GM12891 (cell line): ENCODE measurements at regions not wholly inside any gene's neighbourhood (a gene's known extent, or its start where the extent isn't known, plus 50 kb on each side); places are given as distances from the start of the nearest gene placed in this dataset.
A peak's percentile ranks its signal among the peaks of the same experiment; 100 is the strongest.
"Not testable (repeated sequence)": the region's sequence is repeated elsewhere in the genome, so short reads cannot be mapped to it uniquely, and the experiment has no call there.

ENCODE experiments used
- DNase-seq: peaks from one replicate; pipeline ENCODE4 v3.0.0; 2011; ENCODE audit warnings: low spot score; ENCODE audit not compliant: insufficient read length
- FAIRE-seq: peaks from 2 replicates; lab custom pipeline; 2011; peaks lifted over from hg19 to GRCh38; lab: Jason Lieb, UNC
- PAX5 ChIP-seq: IDR thresholded peaks from 2 replicates; pipeline ENCODE4 v1.6.1; 2011; ENCODE audit warnings: low read length, moderate library complexity, mild to moderate bottlenecking; ENCODE audit not compliant: insufficient read depth, severe bottlenecking
- POLR2A ChIP-seq: IDR thresholded peaks from 2 replicates; pipeline ENCODE4 v1.6.1; 2011; ENCODE audit warnings: low read depth, low read length, control low read depth
- POLR2AphosphoS5 ChIP-seq: IDR thresholded peaks from 2 replicates; pipeline ENCODE4 v1.6.1; 2011; ENCODE audit warnings: low read depth, low read length, control low read depth
- POU2F2 ChIP-seq: IDR thresholded peaks from 2 replicates; pipeline ENCODE4 v1.6.1; 2011; ENCODE audit warnings: low read depth, mild to moderate bottlenecking, control low read depth, low read length, moderate library complexity
- SPI1 ChIP-seq: IDR thresholded peaks from 2 replicates; pipeline ENCODE4 v1.6.1; 2011; ENCODE audit warnings: low read depth, low read length, control low read depth
- TAF1 ChIP-seq: IDR thresholded peaks from 2 replicates; pipeline ENCODE4 v1.6.1; 2011; ENCODE audit warnings: low read depth, low read length, control low read depth

GRCh38 chr2:55124682-55125081, 74.4 kb upstream of the RTN4 start:
- DNase-seq, FAIRE-seq: not testable (repeated sequence)

GRCh38 chr2:55123851-55124269, 73.6 kb upstream of the RTN4 start:
- TF ChIP-seq TAF1 (no peak), POU2F2 (no peak), POLR2A (no peak), PAX5 (no peak), POLR2AphosphoS5 (no peak), SPI1 (no peak)
- FAIRE-seq = no peak
- no peak for DNase-seq

DNA sequence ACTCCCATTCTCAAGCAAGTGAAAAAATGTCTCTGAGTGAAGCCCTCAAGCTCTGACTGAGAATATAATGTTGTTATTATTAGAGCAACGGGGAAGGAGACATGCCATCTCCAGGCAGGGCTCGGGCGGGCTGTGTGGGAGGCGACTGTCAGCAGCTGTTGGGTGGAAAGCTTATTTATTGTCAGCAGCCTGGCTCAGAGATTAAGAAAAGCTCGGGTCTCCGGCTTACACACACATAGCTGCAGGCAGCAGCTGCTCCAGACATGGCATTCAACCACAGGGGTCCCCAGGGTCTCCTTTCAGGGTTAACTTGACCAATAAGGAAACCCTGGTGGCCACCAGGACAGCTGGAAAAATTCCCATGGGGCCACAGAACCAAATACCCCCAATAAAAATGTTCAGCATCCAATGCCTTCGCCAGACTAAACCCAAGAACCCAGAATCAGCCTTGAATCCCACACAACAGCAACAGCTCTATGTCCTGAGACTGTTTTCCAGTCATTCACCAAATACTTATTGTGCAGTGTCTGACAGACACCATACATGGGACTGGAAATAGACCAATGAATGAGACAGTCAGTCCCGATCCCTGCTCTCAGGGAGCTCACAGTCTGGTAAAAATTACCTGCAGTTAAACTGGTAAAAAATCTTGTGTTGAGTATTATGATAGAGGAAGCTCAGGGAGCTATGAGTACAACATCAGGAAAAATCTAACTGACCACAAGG, 70.5 kb upstream of the RTN4 start:
- TF ChIP-seq TAF1 (no peak), POLR2AphosphoS5 (no peak), POU2F2 (no peak), SPI1 (no peak), POLR2A (no peak), PAX5 (no peak)
- no peak for DNase-seq
- peak; percentile 38 for FAIRE-seq

DNA sequence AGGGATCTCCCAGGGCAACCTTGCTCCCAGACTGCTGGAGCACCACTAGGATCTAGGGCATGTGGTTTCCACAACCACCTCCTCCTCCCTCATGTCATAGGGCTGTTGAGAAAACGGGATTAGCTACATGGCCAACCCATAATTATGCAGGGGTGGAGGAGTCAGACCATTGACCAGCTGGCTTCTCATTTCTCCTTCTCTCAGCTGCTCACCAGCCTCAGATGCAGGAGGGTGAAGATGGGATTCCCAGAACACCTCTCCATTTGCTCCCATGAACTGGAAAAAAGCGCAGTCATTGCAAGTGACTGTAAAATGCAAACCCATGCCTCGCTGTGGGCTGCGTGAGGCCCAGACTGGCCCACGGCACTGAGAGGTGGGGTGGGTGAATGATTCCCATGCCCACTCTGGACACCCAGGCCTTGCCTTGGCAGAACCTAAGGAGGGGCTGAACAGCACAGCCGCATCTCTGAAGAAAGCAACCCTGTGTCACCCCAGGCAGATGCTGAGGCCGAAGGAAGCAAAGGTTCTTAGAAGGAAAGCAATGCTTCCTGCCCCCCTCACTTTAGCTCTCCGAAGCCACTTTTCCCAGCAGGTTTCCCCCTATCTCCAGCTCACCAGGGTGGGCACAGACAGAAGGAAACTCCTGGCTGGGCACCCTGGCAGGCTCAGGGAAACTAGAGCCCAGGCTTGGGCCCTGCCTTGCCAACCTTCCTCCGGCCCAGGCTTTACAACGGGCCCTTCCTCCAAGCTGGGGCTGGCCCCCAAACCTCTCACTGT, 69.6 kb upstream of the RTN4 start:
- TF ChIP-seq POLR2A = no peak
- no peak for TF ChIP-seq TAF1
- no peak for TF ChIP-seq POU2F2
- TF ChIP-seq POLR2AphosphoS5 = no peak
- TF ChIP-seq SPI1 = no peak
- no peak for TF ChIP-seq PAX5
- DNase-seq (no peak), FAIRE-seq (peak; percentile 33)

DNA sequence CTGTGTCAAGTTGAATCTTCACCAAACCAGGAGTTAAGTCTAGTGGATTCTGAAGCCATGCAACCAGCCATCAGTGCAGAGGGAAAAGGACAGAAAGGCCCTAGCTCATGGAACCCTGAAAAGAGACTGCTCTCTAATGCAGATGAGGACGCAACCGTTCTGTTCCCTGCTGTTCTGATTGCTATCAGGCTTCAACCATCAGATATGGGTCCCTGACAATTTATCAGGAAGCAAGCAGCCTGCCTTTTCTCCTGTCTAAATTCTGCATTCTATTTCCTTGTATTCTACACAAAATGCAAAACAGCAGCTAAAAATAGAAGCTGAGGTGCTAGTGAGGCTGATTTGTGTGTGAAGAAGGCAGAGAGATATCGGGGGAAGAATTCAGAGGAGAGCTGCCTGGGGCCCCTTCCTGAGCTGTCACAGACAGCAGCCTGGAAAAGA, 68.4 kb upstream of the RTN4 start:
- FAIRE-seq (peak; percentile 84), DNase-seq (no peak)
- TF ChIP-seq SPI1 (no peak), POLR2AphosphoS5 (no peak), TAF1 (no peak), POU2F2 (no peak), PAX5 (no peak), POLR2A (no peak)

- TF ChIP-seq SPI1 (no peak), TAF1 (no peak), PAX5 (no peak), POU2F2 (no peak), POLR2AphosphoS5 (no peak), POLR2A (no peak)
- DNase-seq = no peak
- no peak for FAIRE-seq
Observed at GRCh38 chr2:55116966-55117365, 66.7 kb upstream of the RTN4 start.

DNA sequence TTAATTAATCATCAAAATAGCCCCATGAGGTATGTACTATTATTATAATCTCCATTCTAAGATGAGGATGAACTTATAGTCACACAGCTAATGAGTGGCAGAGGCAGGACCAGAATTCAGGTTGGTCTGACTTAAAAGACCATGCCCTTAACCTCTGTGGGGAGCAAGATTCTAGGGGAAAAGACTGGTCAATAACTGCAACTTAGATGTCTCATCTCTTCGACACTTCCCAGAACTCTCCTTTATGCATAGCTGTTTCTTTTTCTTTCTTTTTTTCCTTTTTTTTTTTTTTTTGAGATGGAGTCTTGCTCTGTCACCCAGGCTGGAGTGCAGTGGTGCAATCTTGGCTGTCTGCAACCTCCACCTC, 66.3 kb upstream of the RTN4 start:
- DNase-seq (no peak), FAIRE-seq (no peak)
- TF ChIP-seq PAX5 = no peak
- no peak for TF ChIP-seq TAF1
- no peak for TF ChIP-seq POU2F2
- no peak for TF ChIP-seq POLR2A
- no peak for TF ChIP-seq POLR2AphosphoS5

GRCh38 chr2:55115761-55116597, 65.7 kb upstream of the RTN4 start:
- TF ChIP-seq SPI1 = no peak
- no peak for TF ChIP-seq POLR2AphosphoS5
- TF ChIP-seq POU2F2 = no peak
- TF ChIP-seq POLR2A = no peak
- no peak for TF ChIP-seq TAF1
- no peak for TF ChIP-seq PAX5
- no peak for FAIRE-seq
- no peak for DNase-seq

DNA sequence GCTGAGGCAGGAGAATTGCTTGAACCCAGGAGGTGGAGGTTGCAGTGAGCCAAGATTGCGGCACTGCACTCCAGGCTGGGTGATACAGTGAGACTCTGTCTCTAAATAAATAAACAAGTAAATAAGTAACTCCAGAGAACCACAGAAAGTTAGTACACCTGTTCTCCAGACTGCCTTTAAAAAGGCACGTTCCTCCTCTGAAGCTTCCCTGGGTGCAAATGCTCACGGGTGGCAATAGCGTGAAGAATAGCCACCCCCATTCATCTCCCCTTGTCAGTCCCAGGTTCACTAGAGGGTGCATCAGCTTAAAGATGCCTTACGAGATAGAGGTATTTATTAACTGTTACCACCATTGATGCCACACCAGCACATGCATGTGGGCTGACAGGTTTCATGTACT, 64.3 kb upstream of the RTN4 start:
- DNase-seq (no peak), FAIRE-seq (no peak)
- TF ChIP-seq PAX5 (no peak), POU2F2 (no peak), POLR2AphosphoS5 (no peak), SPI1 (no peak), TAF1 (no peak), POLR2A (no peak)
